Peyer's patch (tissue), 4 donors: ENCODE measurements at regions not wholly inside any gene's neighbourhood (a gene's known extent, or its start where the extent isn't known, plus 50 kb on each side); places are given as distances from the start of the nearest gene placed in this dataset.

Source experiments
- CTCF ChIP-seq, 6 experiments: fragments of 450-650 bp in 4 of 6; fragments of 200-600 bp in 2 of 6; sonication (generic) in 1 of 6; IDR thresholded peaks; one replicate each; pipeline ENCODE4 v1.5.1; 2017 to 2019; ENCODE audit warnings: antibody characterized with exemption in 6 of 6, mild to moderate bottlenecking in 3 of 6, moderate library complexity in 1 of 6
- POLR2A ChIP-seq, 2 donors: fragments of 450-650 bp; IDR thresholded peaks; one replicate each; pipeline ENCODE4 v1.5.1; 2017; ENCODE audit warnings: antibody characterized with exemption in 2 of 2, mild to moderate bottlenecking in 2 of 2, moderate library complexity in 2 of 2

GRCh38 chr1:55425310-55425930 lies 210.3 kb upstream of the USP24 start:
- TF ChIP-seq CTCF (IDR thresholded peaks at IDR 0.05) (no peak), POLR2A (IDR thresholded peaks at IDR 0.05) (no peak)
